Keratinocyte (primary cell): ENCODE measurements at regions not wholly inside any gene's neighbourhood (a gene's known extent, or its start where the extent isn't known, plus 50 kb on each side); places are given as distances from the start of the nearest gene placed in this dataset.
A peak's percentile ranks its signal among the peaks of the same experiment; 100 is the strongest.
"Not testable (repeated sequence)": the region's sequence is repeated elsewhere in the genome, so short reads cannot be mapped to it uniquely, and the experiment has no call there.

Experiments
- DNase-seq: peaks from one replicate; pipeline ENCODE4 v3.0.0-alpha.2; 2011; ENCODE audit warnings: low read depth, missing footprints, low spot score
- FAIRE-seq: peaks from 2 replicates; lab custom pipeline; 2011; peaks lifted over from hg19 to GRCh38; lab: Jason Lieb, UNC
- H2AFZ ChIP-seq: 2 replicates; pipeline ENCODE4 v1.6.0; 2012; ENCODE audit warnings: low read length, control low read depth, inconsistent platforms; ENCODE audit not compliant: control insufficient read depth
- H3K27ac ChIP-seq: 2 replicates; pipeline ENCODE4 v1.5.1; 2011; ENCODE audit warnings: low read length; ENCODE audit not compliant: control insufficient read depth, insufficient read depth
- H3K27me3 ChIP-seq: 3 replicates; pipeline ENCODE4 v1.6.0; 2011; ENCODE audit warnings: low read length; ENCODE audit not compliant: control insufficient read depth, insufficient read depth; ENCODE audit errors: extremely low read depth
- H3K36me3 ChIP-seq, 2 experiments: 2 replicates in 1 of 2; 3 replicates in 1 of 2; pipeline ENCODE4 v1.5.1; 2011; ENCODE audit warnings: low read length in 2 of 2, mild to moderate bottlenecking in 1 of 2; ENCODE audit not compliant: control insufficient read depth in 2 of 2, insufficient read depth in 2 of 2; ENCODE audit errors: extremely low read depth in 1 of 2
- H3K4me1 ChIP-seq: 3 replicates; pipeline ENCODE4 v1.5.1; 2011; ENCODE audit warnings: low read length; ENCODE audit not compliant: control insufficient read depth, insufficient read depth; ENCODE audit errors: extremely low read depth
- H3K4me2 ChIP-seq: 3 replicates; pipeline ENCODE4 v1.6.0; 2011; ENCODE audit warnings: low read depth, low read length; ENCODE audit not compliant: control insufficient read depth, insufficient read depth; ENCODE audit errors: extremely low read depth
- H3K4me3 ChIP-seq, 3 experiments: fragments of 200-600 bp in 1 of 3; sonication (generic) in 1 of 3; 2 replicates in 2 of 3; 3 replicates in 1 of 3; pipeline ENCODE4 v1.5.1; 2011 to 2016; ENCODE audit warnings: low read length in 3 of 3, mild to moderate bottlenecking in 3 of 3, control low read depth in 2 of 3, inconsistent platforms in 1 of 3, low read depth in 1 of 3, mixed read lengths in 1 of 3, mixed run types in 1 of 3, moderate library complexity in 1 of 3; ENCODE audit not compliant: control insufficient read depth in 2 of 3, insufficient read depth in 2 of 3; ENCODE audit errors: extremely low read depth in 1 of 3
- H3K79me2 ChIP-seq: 2 replicates; pipeline ENCODE4 v1.6.0; 2012; ENCODE audit warnings: low read length; ENCODE audit not compliant: control insufficient read depth, insufficient read depth
- H3K9ac ChIP-seq: 3 replicates; pipeline ENCODE4 v1.6.0; 2011; ENCODE audit warnings: low read length; ENCODE audit not compliant: control insufficient read depth, insufficient read depth; ENCODE audit errors: extremely low read depth
- H3K9me1 ChIP-seq: 3 replicates; pipeline ENCODE4 v1.6.0; 2011; ENCODE audit warnings: low read length; ENCODE audit not compliant: control insufficient read depth, insufficient read depth; ENCODE audit errors: extremely low read depth
- H3K9me3 ChIP-seq: 2 replicates; pipeline ENCODE4 v1.5.1; 2012; ENCODE audit warnings: low read depth, low read length; ENCODE audit not compliant: control insufficient read depth
- H4K20me1 ChIP-seq: 3 replicates; pipeline ENCODE4 v1.6.0; 2011; ENCODE audit warnings: low read length; ENCODE audit not compliant: control insufficient read depth, insufficient read depth; ENCODE audit errors: extremely low read depth
- dilution Hi-C: fragments of 300-500 bp; cut with MboI; formaldehyde crosslinking; loops from one replicate; pipeline ENCODE4 v1.7.0; 2020; ENCODE audit warnings: low sequenced_read_pairs; ENCODE audit not compliant: extremely low pct_ligation_motif_present

GRCh38 chr9:42420324-42420723, 236.9 kb downstream of the SPATA31A6 start:
- H2AFZ ChIP-seq, H3K27me3 ChIP-seq, dilution Hi-C loops, H3K4me1 ChIP-seq, H3K9ac ChIP-seq, H3K4me3 ChIP-seq, DNase-seq, H3K27ac ChIP-seq, H3K4me2 ChIP-seq, H3K9me1 ChIP-seq, H3K9me3 ChIP-seq, FAIRE-seq, H3K36me3 ChIP-seq, H4K20me1 ChIP-seq, H3K79me2 ChIP-seq: not testable (repeated sequence)

- dilution Hi-C loops, H3K79me2 ChIP-seq, H3K4me1 ChIP-seq, H3K4me3 ChIP-seq, DNase-seq, H3K27me3 ChIP-seq, H4K20me1 ChIP-seq, H3K9me1 ChIP-seq, H3K9me3 ChIP-seq, H3K36me3 ChIP-seq, H3K4me2 ChIP-seq, H3K9ac ChIP-seq: not testable (repeated sequence)
- peak overlapping the region; percentile 44 for H2AFZ ChIP-seq
- peak overlapping the region; percentile 49 for H3K27ac ChIP-seq
- FAIRE-seq, result peak; percentile 5
Measured at GRCh38 chr9:42421630-42422029, 238.2 kb downstream of the SPATA31A6 start.

- H3K4me3 ChIP-seq, H3K36me3 ChIP-seq, H3K9ac ChIP-seq, dilution Hi-C loops, H3K27me3 ChIP-seq, H3K4me2 ChIP-seq, H4K20me1 ChIP-seq, H3K9me3 ChIP-seq, H3K27ac ChIP-seq, H3K79me2 ChIP-seq, H2AFZ ChIP-seq, H3K9me1 ChIP-seq, H3K4me1 ChIP-seq, FAIRE-seq: not testable (repeated sequence)
- peak; percentile 15 for DNase-seq
Measured at GRCh38 chr9:42430674-42431615, 247.5 kb downstream of the SPATA31A6 start.

- H3K4me1 ChIP-seq, H4K20me1 ChIP-seq, H3K4me3 ChIP-seq, FAIRE-seq, dilution Hi-C loops, H3K27me3 ChIP-seq, H3K9ac ChIP-seq, H3K4me2 ChIP-seq, H3K79me2 ChIP-seq, DNase-seq, H3K9me1 ChIP-seq, H3K27ac ChIP-seq, H3K36me3 ChIP-seq, H3K9me3 ChIP-seq, H2AFZ ChIP-seq: not testable (repeated sequence)
Measured at GRCh38 chr9:42431616-42432010, 248.2 kb downstream of the SPATA31A6 start.
